ENCODE measurements at regions not wholly inside any gene's neighbourhood (a gene's known extent, or its start where the extent isn't known, plus 50 kb on each side); places are given as distances from the start of the nearest gene placed in this dataset.

- no peak overlapping the region for H3K27ac ChIP-seq (ENCODE audit: low read depth, low read length)
- H3K36me3 ChIP-seq (ENCODE audit: insufficient read depth, low read length): no peaks in the 10 kb centered on the region
- TF ChIP-seq CTCF (IDR thresholded peaks at IDR 0.05; ENCODE audit: insufficient read depth, low read depth, low read length) (no peak), EZH2 (IDR thresholded peaks at IDR 0.05; ENCODE audit: insufficient read depth, low read length) (no peak)
- Mint-ChIP-seq H3K4me1 (ENCODE audit: low read depth, unreplicated experiment) (no peaks in the 10 kb centered on the region), H3K9me3 (ENCODE audit: unreplicated experiment) (peaks cover 6% of the 10 kb centered on the region), H3K27ac (ENCODE audit: unreplicated experiment) (no peak overlapping the region), H3K27me3 (ENCODE audit: low read depth, unreplicated experiment) (no peaks in the 10 kb centered on the region), H3K36me3 (ENCODE audit: low read depth, unreplicated experiment) (no peaks in the 10 kb centered on the region), H3K4me3 (ENCODE audit: unreplicated experiment) (no peak overlapping the region)
- H3K4me1 ChIP-seq (ENCODE audit: insufficient read depth, low read length): no peaks in the 10 kb centered on the region
- no peak overlapping the region for H3K9ac ChIP-seq (ENCODE audit: low read length)
- H2AFZ ChIP-seq (ENCODE audit: low read depth, low read length): no peak overlapping the region
- no peak for DNase-seq (ENCODE audit: low read depth)
- no peak overlapping the region for H3K4me2 ChIP-seq (ENCODE audit: low read length)
- no peak overlapping the region for H3K4me3 ChIP-seq (ENCODE audit: insufficient read depth, low read depth, low read length)
- no peaks in the 10 kb centered on the region for H3K9me3 ChIP-seq (ENCODE audit: insufficient read depth, low read depth, low read length)
- FAIRE-seq: no peak
- no peaks in the 10 kb centered on the region for H3K79me2 ChIP-seq (ENCODE audit: insufficient read depth, low read length)
- H3K27me3 ChIP-seq (ENCODE audit: insufficient read depth, low read length): no peaks in the 10 kb centered on the region
- H4K20me1 ChIP-seq (ENCODE audit: insufficient read depth, low read length): no peaks in the 10 kb centered on the region
Observed at GRCh38 chr4:100244347-100244746, 54.1 kb upstream of the DDIT4L start.
